ENCODE measurements at regions not wholly inside any gene's neighbourhood (a gene's known extent, or its start where the extent isn't known, plus 50 kb on each side); places are given as distances from the start of the nearest gene placed in this dataset.

DNA sequence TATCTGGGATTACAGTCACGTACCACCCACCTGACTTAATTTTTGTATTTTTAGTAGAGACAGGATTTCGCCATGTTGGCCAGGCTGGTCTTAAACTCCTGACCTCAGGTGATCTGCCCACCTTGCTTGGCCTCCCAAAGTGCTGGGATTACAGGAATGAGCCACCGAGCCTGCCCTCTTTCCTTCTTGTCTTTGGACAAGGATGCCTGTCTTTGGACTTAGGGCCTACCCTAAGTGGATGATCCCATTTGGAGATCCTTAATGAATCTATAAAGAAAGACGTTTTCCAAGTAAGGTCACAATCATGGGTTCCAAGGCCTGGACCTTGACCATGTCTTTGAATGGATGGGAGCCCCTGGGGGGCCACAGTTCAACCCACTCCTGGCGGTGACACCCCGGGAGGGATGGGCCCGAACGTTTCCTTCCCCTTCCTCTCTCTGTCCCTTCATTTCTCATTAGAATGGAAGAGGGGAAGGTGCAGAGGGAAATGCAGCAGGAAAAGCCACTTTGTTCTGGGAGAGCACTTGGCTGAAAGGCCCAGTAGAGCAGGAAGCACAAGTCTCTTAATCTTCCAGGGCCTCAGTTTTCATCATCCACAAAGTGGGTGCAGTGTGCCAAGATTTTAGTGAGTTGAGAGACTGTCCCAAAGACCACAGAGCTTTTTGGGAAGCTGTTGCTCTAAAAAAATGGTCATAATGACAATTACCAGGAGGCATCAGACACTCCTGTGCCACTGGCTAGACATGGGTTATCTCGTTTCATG is 353.3 kb downstream of the SEC14L1 start:
- Mint-ChIP-seq H3K4me1 (ENCODE audit: unreplicated experiment) (peaks cover 18% of the 10 kb centered on the region), H3K36me3 (ENCODE audit: low read depth, unreplicated experiment) (peaks cover 16% of the 10 kb centered on the region), H3K27ac (ENCODE audit: unreplicated experiment) (no peak overlapping the region), H3K4me3 (ENCODE audit: unreplicated experiment) (no peak overlapping the region), H3K9me3 (ENCODE audit: unreplicated experiment) (no peaks in the 10 kb centered on the region), H3K27me3 (ENCODE audit: unreplicated experiment) (peaks cover 21% of the 10 kb centered on the region)
- TF ChIP-seq, protein P1, sequence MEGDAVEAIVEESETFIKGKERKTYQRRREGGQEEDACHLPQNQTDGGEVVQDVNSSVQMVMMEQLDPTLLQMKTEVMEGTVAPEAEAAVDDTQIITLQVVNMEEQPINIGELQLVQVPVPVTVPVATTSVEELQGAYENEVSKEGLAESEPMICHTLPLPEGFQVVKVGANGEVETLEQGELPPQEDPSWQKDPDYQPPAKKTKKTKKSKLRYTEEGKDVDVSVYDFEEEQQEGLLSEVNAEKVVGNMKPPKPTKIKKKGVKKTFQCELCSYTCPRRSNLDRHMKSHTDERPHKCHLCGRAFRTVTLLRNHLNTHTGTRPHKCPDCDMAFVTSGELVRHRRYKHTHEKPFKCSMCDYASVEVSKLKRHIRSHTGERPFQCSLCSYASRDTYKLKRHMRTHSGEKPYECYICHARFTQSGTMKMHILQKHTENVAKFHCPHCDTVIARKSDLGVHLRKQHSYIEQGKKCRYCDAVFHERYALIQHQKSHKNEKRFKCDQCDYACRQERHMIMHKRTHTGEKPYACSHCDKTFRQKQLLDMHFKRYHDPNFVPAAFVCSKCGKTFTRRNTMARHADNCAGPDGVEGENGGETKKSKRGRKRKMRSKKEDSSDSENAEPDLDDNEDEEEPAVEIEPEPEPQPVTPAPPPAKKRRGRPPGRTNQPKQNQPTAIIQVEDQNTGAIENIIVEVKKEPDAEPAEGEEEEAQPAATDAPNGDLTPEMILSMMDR (IDR thresholded peaks at IDR 0.05; ENCODE audit: unreplicated experiment): no peak
- no peak for DNase-seq (ENCODE audit: low spot score)

DNA sequence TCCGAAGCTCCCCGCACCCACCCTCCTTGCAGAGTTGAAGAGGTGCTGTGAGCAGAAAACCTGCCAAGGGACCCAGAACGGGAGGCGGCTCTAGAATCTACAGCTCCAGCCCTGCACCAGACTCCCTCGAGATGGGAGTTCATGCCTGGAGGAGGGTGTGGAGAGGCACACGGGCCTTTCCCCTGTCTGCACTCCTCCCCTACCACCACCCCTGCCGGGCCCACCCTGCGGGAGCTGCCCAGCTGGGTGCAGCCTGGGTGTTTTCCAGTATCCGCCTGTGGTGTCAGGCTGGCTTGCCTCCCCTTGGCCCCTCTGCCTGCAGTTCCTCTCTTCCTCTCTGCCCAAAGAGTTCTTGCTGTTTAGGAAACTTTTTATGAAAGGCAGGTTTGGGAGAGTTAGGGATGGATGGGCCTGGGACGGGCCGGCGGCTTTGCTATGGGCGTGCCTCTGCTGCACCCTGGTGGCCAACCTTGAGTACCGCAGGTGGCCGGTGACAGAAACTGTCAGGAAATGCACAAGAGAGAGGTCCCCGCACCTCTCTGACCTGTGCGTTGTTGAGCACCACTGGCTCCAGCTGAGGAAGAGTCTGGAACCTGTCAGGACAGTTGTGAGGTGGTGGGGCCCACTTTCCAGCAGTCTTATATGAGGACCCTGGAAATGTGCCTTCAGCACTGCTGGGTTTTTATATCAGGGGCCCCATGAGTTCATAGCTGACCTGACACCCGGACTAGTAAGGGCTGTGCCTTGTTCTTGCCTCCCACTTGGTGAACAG is 354.1 kb downstream of the SEC14L1 start:
- H3K27me3 Mint-ChIP-seq (ENCODE audit: unreplicated experiment): peaks cover 24% of the 10 kb centered on the region
- H3K27ac Mint-ChIP-seq (ENCODE audit: unreplicated experiment): peak overlapping the region; percentile 18
- peaks cover 23% of the 10 kb centered on the region for H3K4me1 Mint-ChIP-seq (ENCODE audit: unreplicated experiment)
- H3K36me3 Mint-ChIP-seq (ENCODE audit: low read depth, unreplicated experiment): peaks cover 24% of the 10 kb centered on the region
- TF ChIP-seq, protein P1 (IDR thresholded peaks at IDR 0.05; ENCODE audit: unreplicated experiment): peak; percentile 98
- no peaks in the 10 kb centered on the region for H3K9me3 Mint-ChIP-seq (ENCODE audit: unreplicated experiment)
- DNase-seq (ENCODE audit: low spot score): peak; percentile 83
- no peak overlapping the region for H3K4me3 Mint-ChIP-seq (ENCODE audit: unreplicated experiment)

DNA sequence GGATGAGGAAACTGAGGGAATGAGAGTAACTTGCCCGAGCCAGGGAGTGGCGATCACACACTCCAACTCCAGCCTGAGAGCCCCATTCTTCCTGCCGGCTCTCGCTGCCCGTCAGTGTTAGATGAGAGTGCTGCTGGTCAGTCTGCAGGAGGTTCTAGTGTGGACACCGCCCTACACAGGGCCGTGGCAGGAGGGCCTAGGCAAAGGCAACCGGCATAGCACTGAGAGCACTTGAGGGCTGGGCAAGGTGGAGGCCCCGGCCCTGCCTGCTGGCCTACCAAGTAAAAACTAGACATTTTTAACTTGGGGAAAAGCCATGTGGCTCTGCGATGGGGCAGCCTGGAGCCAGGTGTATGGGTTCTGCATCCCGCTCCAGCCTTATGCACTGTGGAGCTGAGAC is 354.8 kb downstream of the SEC14L1 start:
- Mint-ChIP-seq H3K36me3 (ENCODE audit: low read depth, unreplicated experiment) (peaks cover 30% of the 10 kb centered on the region), H3K4me1 (ENCODE audit: unreplicated experiment) (peaks cover 23% of the 10 kb centered on the region), H3K4me3 (ENCODE audit: unreplicated experiment) (no peak overlapping the region), H3K27me3 (ENCODE audit: unreplicated experiment) (peaks cover 28% of the 10 kb centered on the region), H3K27ac (ENCODE audit: unreplicated experiment) (no peak overlapping the region), H3K9me3 (ENCODE audit: unreplicated experiment) (no peaks in the 10 kb centered on the region)
- no peak for DNase-seq (ENCODE audit: low spot score)
- TF ChIP-seq, protein P1 (IDR thresholded peaks at IDR 0.05; ENCODE audit: unreplicated experiment): no peak

DNA sequence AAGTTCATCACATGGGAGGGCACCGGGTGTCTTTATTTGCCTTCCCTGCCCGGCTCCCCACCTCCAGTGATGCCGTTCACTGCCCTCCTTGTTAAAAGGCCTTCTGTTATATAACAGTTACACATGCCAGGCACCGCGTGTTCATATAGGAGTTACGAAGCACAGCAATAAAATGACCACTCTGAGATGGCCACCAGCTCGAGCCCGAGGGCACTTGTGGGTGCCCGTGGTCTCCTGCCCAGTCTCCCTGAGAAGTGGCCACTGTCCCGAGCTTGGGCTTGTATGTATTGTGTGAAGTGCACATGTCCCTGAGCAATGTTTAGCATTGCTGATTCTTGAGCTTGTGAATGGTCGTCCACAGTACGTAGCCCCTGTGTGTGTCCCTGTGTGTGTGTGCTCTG is 355.6 kb downstream of the SEC14L1 start:
- Mint-ChIP-seq H3K9me3 (ENCODE audit: unreplicated experiment) (no peaks in the 10 kb centered on the region), H3K4me1 (ENCODE audit: unreplicated experiment) (peaks cover 23% of the 10 kb centered on the region), H3K27ac (ENCODE audit: unreplicated experiment) (no peak overlapping the region), H3K4me3 (ENCODE audit: unreplicated experiment) (no peak overlapping the region), H3K36me3 (ENCODE audit: low read depth, unreplicated experiment) (peaks cover 34% of the 10 kb centered on the region), H3K27me3 (ENCODE audit: unreplicated experiment) (peaks cover 28% of the 10 kb centered on the region)
- TF ChIP-seq, protein P1 (IDR thresholded peaks at IDR 0.05; ENCODE audit: unreplicated experiment): no peak
- DNase-seq (ENCODE audit: low spot score): no peak
